ENCODE measurements at regions not wholly inside any gene's neighbourhood (a gene's known extent, or its start where the extent isn't known, plus 50 kb on each side); places are given as distances from the start of the nearest gene placed in this dataset.

DNA sequence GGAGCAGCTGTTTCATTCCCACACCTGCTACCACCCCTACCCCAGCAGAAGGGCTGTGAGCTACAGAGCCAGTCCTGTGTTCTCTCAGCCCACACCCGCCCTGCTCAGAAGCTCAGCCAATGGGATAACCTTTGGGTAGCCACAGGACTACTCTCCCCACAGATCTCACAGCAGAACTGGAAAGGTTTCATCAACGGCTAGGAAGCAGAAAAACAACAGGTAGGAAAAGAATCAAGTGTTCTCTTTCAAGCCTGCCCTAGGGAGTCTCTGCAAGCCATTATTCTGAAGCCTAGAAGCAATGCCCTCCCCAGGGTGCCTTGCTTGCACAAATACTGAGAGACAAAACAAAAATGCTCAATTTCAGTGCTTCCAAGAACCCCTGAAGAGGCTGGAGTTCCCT is 77.2 kb downstream of the TMPRSS5 start:
- TF ChIP-seq CTCF (IDR thresholded peaks at IDR 0.05) (no peak), POLR2AphosphoS5 (IDR thresholded peaks at IDR 0.05; ENCODE audit: low read depth, low read length) (no peak), REST (IDR thresholded peaks at IDR 0.05; ENCODE audit: insufficient read depth in 1 of 2, low read depth in 2 of 2, low read length in 1 of 2) (no peak)
